T-helper 1 cell treated with Interleukin-12 subunit alpha and Interleukin-12 subunit beta and Interleukin-4 antibody, amounts not matched to agents 30 μg/mL and 1 μg/mL, for 36 hours (primary cell): ENCODE measurements at regions not wholly inside any gene's neighbourhood (a gene's known extent, or its start where the extent isn't known, plus 50 kb on each side); places are given as distances from the start of the nearest gene placed in this dataset.
"Not testable (repeated sequence)": the region's sequence is repeated elsewhere in the genome, so short reads cannot be mapped to it uniquely, and the experiment has no call there.

Experiments
- H3K27ac Mint-ChIP-seq: one replicate; pipeline ENCODE4 v1.8.0; 2021; ENCODE audit warnings: mild to moderate bottlenecking, mixed read lengths
- H3K27me3 Mint-ChIP-seq: one replicate; pipeline ENCODE4 v1.8.0; 2021; ENCODE audit warnings: low read depth, mixed read lengths
- H3K36me3 Mint-ChIP-seq: one replicate; pipeline ENCODE4 v1.8.0; 2021; ENCODE audit warnings: low read depth, mixed read lengths
- H3K4me1 Mint-ChIP-seq: one replicate; pipeline ENCODE4 v1.8.0; 2021; ENCODE audit warnings: low read depth, mixed read lengths
- H3K4me3 Mint-ChIP-seq: one replicate; pipeline ENCODE4 v1.8.0; 2021; ENCODE audit warnings: mild to moderate bottlenecking, moderate library complexity, mixed read lengths
- H3K9me3 Mint-ChIP-seq: one replicate; pipeline ENCODE4 v1.8.0; 2021; ENCODE audit warnings: mixed read lengths

- peaks cover 8% of the 10 kb centered on the region for H3K4me1 Mint-ChIP-seq
- no peaks in the 10 kb centered on the region for H3K36me3 Mint-ChIP-seq
- peaks cover 4% of the 10 kb centered on the region for H3K9me3 Mint-ChIP-seq
- no peak overlapping the region for H3K27ac Mint-ChIP-seq
- H3K4me3 Mint-ChIP-seq = no peak overlapping the region
- H3K27me3 Mint-ChIP-seq = no peaks in the 10 kb centered on the region
Observed at GRCh38 chr7:81887098-81888090, 117.5 kb upstream of the HGF start.

- Mint-ChIP-seq H3K4me1 (peaks cover 8% of the 10 kb centered on the region), H3K36me3 (no peaks in the 10 kb centered on the region), H3K4me3 (no peak overlapping the region), H3K27ac (no peak overlapping the region), H3K27me3 (no peaks in the 10 kb centered on the region), H3K9me3 (no peaks in the 10 kb centered on the region)
Observed at GRCh38 chr7:81886211-81886764, 116.4 kb upstream of the HGF start.

- Mint-ChIP-seq H3K27ac (no peak overlapping the region), H3K4me3 (no peak overlapping the region), H3K9me3 (no peaks in the 10 kb centered on the region), H3K27me3 (no peaks in the 10 kb centered on the region), H3K4me1 (peaks cover 8% of the 10 kb centered on the region), H3K36me3 (no peaks in the 10 kb centered on the region)
Observed at GRCh38 chr7:81884817-81885216, 115.0 kb upstream of the HGF start.

- no peak overlapping the region for H3K4me3 Mint-ChIP-seq
- no peaks in the 10 kb centered on the region for H3K9me3 Mint-ChIP-seq
- H3K36me3 Mint-ChIP-seq = no peaks in the 10 kb centered on the region
- H3K27ac Mint-ChIP-seq = no peak overlapping the region
- H3K27me3 Mint-ChIP-seq = no peaks in the 10 kb centered on the region
- peaks cover 8% of the 10 kb centered on the region for H3K4me1 Mint-ChIP-seq
Observed at GRCh38 chr7:81883801-81884393, 114.0 kb upstream of the HGF start.

- Mint-ChIP-seq H3K27ac (no peak overlapping the region), H3K4me3 (no peak overlapping the region), H3K9me3 (no peaks in the 10 kb centered on the region), H3K4me1 (peaks cover 5% of the 10 kb centered on the region), H3K36me3 (no peaks in the 10 kb centered on the region), H3K27me3 (no peaks in the 10 kb centered on the region)
Observed at GRCh38 chr7:81882086-81882485, 112.2 kb upstream of the HGF start.

- Mint-ChIP-seq H3K9me3 (no peaks in the 10 kb centered on the region), H3K27me3 (no peaks in the 10 kb centered on the region), H3K4me1 (no peaks in the 10 kb centered on the region), H3K27ac (no peak overlapping the region), H3K36me3 (no peaks in the 10 kb centered on the region), H3K4me3 (no peak overlapping the region)
Observed at GRCh38 chr7:81877890-81878289, 108.0 kb upstream of the HGF start.

GRCh38 chr7:81873559-81873958, 103.7 kb upstream of the HGF start:
- Mint-ChIP-seq H3K9me3 (peaks cover 7% of the 10 kb centered on the region), H3K27ac (no peak overlapping the region), H3K4me1 (no peaks in the 10 kb centered on the region), H3K4me3 (no peak overlapping the region), H3K36me3 (no peaks in the 10 kb centered on the region), H3K27me3 (no peaks in the 10 kb centered on the region)

GRCh38 chr7:81871606-81872265, 101.9 kb upstream of the HGF start:
- no peaks in the 10 kb centered on the region for H3K36me3 Mint-ChIP-seq
- H3K4me1 Mint-ChIP-seq = no peaks in the 10 kb centered on the region
- peaks cover 7% of the 10 kb centered on the region for H3K9me3 Mint-ChIP-seq
- H3K4me3 Mint-ChIP-seq = no peak overlapping the region
- no peaks in the 10 kb centered on the region for H3K27me3 Mint-ChIP-seq
- no peak overlapping the region for H3K27ac Mint-ChIP-seq

- H3K4me3 Mint-ChIP-seq = no peak overlapping the region
- no peaks in the 10 kb centered on the region for H3K4me1 Mint-ChIP-seq
- H3K27ac Mint-ChIP-seq = no peak overlapping the region
- no peaks in the 10 kb centered on the region for H3K36me3 Mint-ChIP-seq
- peaks cover 7% of the 10 kb centered on the region for H3K9me3 Mint-ChIP-seq
- no peaks in the 10 kb centered on the region for H3K27me3 Mint-ChIP-seq
Observed at GRCh38 chr7:81870608-81871007, 100.8 kb upstream of the HGF start.

DNA sequence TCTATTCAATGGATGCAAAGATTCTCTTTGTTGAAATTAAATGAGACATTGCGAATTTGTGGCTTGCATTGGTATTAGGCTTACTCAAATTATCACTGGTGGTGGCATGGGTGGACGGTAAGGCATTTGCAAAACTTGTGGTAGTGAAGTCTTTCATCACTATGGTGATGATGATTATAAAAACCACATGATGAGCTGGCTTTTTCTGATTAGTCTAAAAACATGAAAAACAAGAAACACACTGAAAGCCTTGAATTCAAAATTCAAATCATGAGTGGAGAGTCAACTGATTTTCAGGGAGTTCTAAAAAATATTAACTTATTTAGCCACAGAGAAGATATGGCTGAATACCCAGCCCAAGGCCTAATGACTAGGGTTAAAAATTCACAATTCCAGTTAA, 99.8 kb upstream of the HGF start:
- Mint-ChIP-seq H3K4me3 (no peak overlapping the region), H3K27ac (no peak overlapping the region), H3K27me3 (no peaks in the 10 kb centered on the region), H3K4me1 (no peaks in the 10 kb centered on the region), H3K36me3 (no peaks in the 10 kb centered on the region), H3K9me3 (peaks cover 7% of the 10 kb centered on the region)

- Mint-ChIP-seq H3K4me3 (no peak overlapping the region), H3K27ac (no peak overlapping the region), H3K36me3 (no peaks in the 10 kb centered on the region), H3K27me3 (no peaks in the 10 kb centered on the region), H3K4me1 (no peaks in the 10 kb centered on the region), H3K9me3 (no peaks in the 10 kb centered on the region)
Observed at GRCh38 chr7:81865754-81866153, 95.9 kb upstream of the HGF start.

- Mint-ChIP-seq H3K4me1 (no peaks in the 10 kb centered on the region), H3K4me3 (no peak overlapping the region), H3K9me3 (no peaks in the 10 kb centered on the region), H3K27me3 (no peaks in the 10 kb centered on the region), H3K36me3 (no peaks in the 10 kb centered on the region), H3K27ac (no peak overlapping the region)
Observed at GRCh38 chr7:81859433-81859832, 89.6 kb upstream of the HGF start.

DNA sequence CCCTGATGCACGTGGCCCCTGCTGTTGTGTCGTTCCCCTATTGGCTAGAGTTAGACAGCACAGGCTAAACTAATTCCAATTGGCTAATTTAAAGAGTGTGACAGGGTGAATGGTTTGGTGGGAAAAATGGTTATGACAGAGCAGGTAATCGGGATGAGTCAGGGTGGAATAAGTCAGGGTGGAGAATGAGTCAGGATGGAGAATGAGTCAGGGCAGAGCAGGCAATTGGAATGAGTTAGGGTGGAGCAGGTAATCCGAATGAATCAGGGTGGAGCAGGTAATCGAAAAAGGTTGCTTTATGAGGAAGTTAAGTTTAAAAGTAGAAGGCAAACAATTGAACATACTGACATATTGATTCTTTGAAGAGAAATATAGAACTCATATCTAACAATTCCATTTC, 89.0 kb upstream of the HGF start:
- not testable (repeated sequence) for H3K4me3 Mint-ChIP-seq, H3K4me1 Mint-ChIP-seq, H3K27ac Mint-ChIP-seq, H3K27me3 Mint-ChIP-seq, H3K9me3 Mint-ChIP-seq, H3K36me3 Mint-ChIP-seq

GRCh38 chr7:81857385-81857784, 87.5 kb upstream of the HGF start:
- Mint-ChIP-seq H3K36me3 (no peaks in the 10 kb centered on the region), H3K27ac (no peak overlapping the region), H3K4me3 (no peak overlapping the region), H3K27me3 (no peaks in the 10 kb centered on the region), H3K4me1 (no peaks in the 10 kb centered on the region), H3K9me3 (no peaks in the 10 kb centered on the region)

DNA sequence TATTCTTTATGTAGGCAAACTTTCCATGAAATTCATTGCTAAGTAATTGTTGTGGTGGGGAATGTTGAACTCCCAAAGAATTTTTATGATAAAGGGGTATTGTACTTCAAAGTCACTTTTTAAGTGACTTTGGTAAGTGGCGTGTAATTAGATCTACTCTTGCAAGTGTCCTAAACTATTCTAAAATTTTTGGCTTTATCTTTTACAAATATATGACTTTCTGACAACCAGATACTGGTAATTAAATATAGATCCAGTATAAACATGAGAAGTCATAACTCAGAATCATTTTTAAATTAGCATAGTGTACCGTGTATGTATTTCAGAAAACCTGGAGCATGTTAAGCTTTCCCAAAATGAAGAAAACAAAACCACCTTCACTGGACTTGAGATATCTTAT, 84.7 kb upstream of the HGF start:
- no peak overlapping the region for H3K4me3 Mint-ChIP-seq
- no peak overlapping the region for H3K27ac Mint-ChIP-seq
- no peaks in the 10 kb centered on the region for H3K36me3 Mint-ChIP-seq
- no peaks in the 10 kb centered on the region for H3K27me3 Mint-ChIP-seq
- no peaks in the 10 kb centered on the region for H3K9me3 Mint-ChIP-seq
- no peaks in the 10 kb centered on the region for H3K4me1 Mint-ChIP-seq
